Hypothalamus (tissue), 51 donors: ENCODE measurements at regions not wholly inside any gene's neighbourhood (a gene's known extent, or its start where the extent isn't known, plus 50 kb on each side); places are given as distances from the start of the nearest gene placed in this dataset.

Experiments
- DNase-seq, 51 donors: peaks; one replicate each; lab custom pipeline; 2025; lab: John Stamatoyannopoulos, UW

- no peak for DNase-seq
Measured at GRCh38 chr13:30844548-30845296, 61.3 kb upstream of the MEDAG start.

GRCh38 chr13:30845297-30846214 lies 60.5 kb upstream of the MEDAG start:
- no peak for DNase-seq

GRCh38 chr13:30846311-30846710 lies 59.8 kb upstream of the MEDAG start:
- DNase-seq: no peak

GRCh38 chr13:30846866-30847265 lies 59.2 kb upstream of the MEDAG start:
- DNase-seq: no peak

GRCh38 chr13:30847650-30848307 lies 58.3 kb upstream of the MEDAG start:
- peak in 1 of 51 donors; percentile 9 for DNase-seq

GRCh38 chr13:30848332-30849027 lies 57.6 kb upstream of the MEDAG start:
- no peak for DNase-seq

- DNase-seq: no peak
Measured at GRCh38 chr13:30849611-30850010, 56.5 kb upstream of the MEDAG start.

GRCh38 chr13:30850204-30850866 lies 55.7 kb upstream of the MEDAG start:
- no peak for DNase-seq

- DNase-seq: no peak
Measured at GRCh38 chr13:30850867-30851211, 55.2 kb upstream of the MEDAG start.

- no peak for DNase-seq
Measured at GRCh38 chr13:30851697-30852096, 54.4 kb upstream of the MEDAG start.

- no peak for DNase-seq
Measured at GRCh38 chr13:30855569-30855968, 50.5 kb upstream of the MEDAG start.

- DNase-seq: no peak
Measured at GRCh38 chr13:30856005-30856790, 49.9 kb upstream of the MEDAG start.
